HepG2 (cell line): ENCODE measurements at regions not wholly inside any gene's neighbourhood (a gene's known extent, or its start where the extent isn't known, plus 50 kb on each side); places are given as distances from the start of the nearest gene placed in this dataset.
A peak's percentile ranks its signal among the peaks of the same experiment; 100 is the strongest.

Experiments
- CTCF ChIP-seq: sonication (generic); formaldehyde crosslinking; IDR thresholded peaks from 2 replicates; pipeline ENCODE4 v1.5.0; 2020; ENCODE audit warnings: mild to moderate bottlenecking, missing genetic modification reagents, moderate library complexity
- FLYWCH1 ChIP-seq: sonication (generic); formaldehyde crosslinking; IDR thresholded peaks from 2 replicates; pipeline ENCODE4 v1.8.1; 2023; ENCODE audit warnings: mild to moderate bottlenecking, missing genetic modification reagents
- HOXA9 ChIP-seq: sonication (generic); formaldehyde crosslinking; IDR thresholded peaks from 2 replicates; pipeline ENCODE4 v1.8.1; 2022; ENCODE audit warnings: missing genetic modification reagents, mild to moderate bottlenecking, moderate library complexity, borderline replicate concordance
- REST ChIP-seq, 2 experiments: IDR thresholded peaks; 2 replicates each; pipeline ENCODE4 v1.6.1; 2011 to 2012; ENCODE audit warnings: low read length in 2 of 2, borderline replicate concordance in 1 of 2, low read depth in 1 of 2, mild to moderate bottlenecking in 1 of 2, moderate library complexity in 1 of 2
- TBL1XR1 ChIP-seq: fragments of 150-350 bp; IDR thresholded peaks from 2 replicates; pipeline ENCODE4 v1.6.1; 2014; ENCODE audit warnings: borderline replicate concordance, low read length; ENCODE audit not compliant: partially characterized antibody
- YY1 ChIP-seq: IDR thresholded peaks from 2 replicates; pipeline ENCODE4 v1.6.1; 2011; ENCODE audit warnings: low read length, low read depth, moderate library complexity, mild to moderate bottlenecking; ENCODE audit not compliant: insufficient read depth, insufficient replicate concordance
- ZBTB34 ChIP-seq: sonication (generic); formaldehyde crosslinking; IDR thresholded peaks from 2 replicates; pipeline ENCODE4 v1.8.0; 2022; ENCODE audit warnings: mild to moderate bottlenecking, missing genetic modification reagents
- ZNF10 ChIP-seq: sonication (generic); formaldehyde crosslinking; IDR thresholded peaks from 2 replicates; pipeline ENCODE4 v1.4.0; 2020; ENCODE audit warnings: mild to moderate bottlenecking, low read depth, missing genetic modification reagents, borderline replicate concordance
- ZNF326 ChIP-seq: sonication (generic); formaldehyde crosslinking; IDR thresholded peaks from 2 replicates; pipeline ENCODE4 v1.4.0; 2020; ENCODE audit warnings: missing genetic modification reagents, borderline replicate concordance
- ZNF501 ChIP-seq: sonication (generic); formaldehyde crosslinking; IDR thresholded peaks from 2 replicates; pipeline ENCODE4 v1.5.1; 2020; ENCODE audit warnings: mild to moderate bottlenecking, moderate library complexity, missing genetic modification reagents

- TF ChIP-seq HOXA9 (CRISPR knock-in tag) (no peak), ZNF10 (CRISPR knock-in tag) (no peak), CTCF (peak; percentile 40), YY1 (no peak), ZNF501 (no peak), TBL1XR1 (no peak), REST (IDR thresholded peaks at IDR 0.05; ENCODE audit: borderline replicate concordance in 1 of 2, low read depth in 1 of 2, low read length in 2 of 2) (no peak), ZBTB34 (CRISPR knock-in tag) (no peak), ZNF326 (CRISPR knock-in tag) (no peak), FLYWCH1 (CRISPR knock-in tag) (no peak)
Measured at GRCh38 chr5:39570403-39571027, 145.7 kb upstream of the DAB2 start.
